ENCODE measurements at regions not wholly inside any gene's neighbourhood (a gene's known extent, or its start where the extent isn't known, plus 50 kb on each side); places are given as distances from the start of the nearest gene placed in this dataset.
"Not testable (repeated sequence)": the region's sequence is repeated elsewhere in the genome, so short reads cannot be mapped to it uniquely, and the experiment has no call there.

DNA sequence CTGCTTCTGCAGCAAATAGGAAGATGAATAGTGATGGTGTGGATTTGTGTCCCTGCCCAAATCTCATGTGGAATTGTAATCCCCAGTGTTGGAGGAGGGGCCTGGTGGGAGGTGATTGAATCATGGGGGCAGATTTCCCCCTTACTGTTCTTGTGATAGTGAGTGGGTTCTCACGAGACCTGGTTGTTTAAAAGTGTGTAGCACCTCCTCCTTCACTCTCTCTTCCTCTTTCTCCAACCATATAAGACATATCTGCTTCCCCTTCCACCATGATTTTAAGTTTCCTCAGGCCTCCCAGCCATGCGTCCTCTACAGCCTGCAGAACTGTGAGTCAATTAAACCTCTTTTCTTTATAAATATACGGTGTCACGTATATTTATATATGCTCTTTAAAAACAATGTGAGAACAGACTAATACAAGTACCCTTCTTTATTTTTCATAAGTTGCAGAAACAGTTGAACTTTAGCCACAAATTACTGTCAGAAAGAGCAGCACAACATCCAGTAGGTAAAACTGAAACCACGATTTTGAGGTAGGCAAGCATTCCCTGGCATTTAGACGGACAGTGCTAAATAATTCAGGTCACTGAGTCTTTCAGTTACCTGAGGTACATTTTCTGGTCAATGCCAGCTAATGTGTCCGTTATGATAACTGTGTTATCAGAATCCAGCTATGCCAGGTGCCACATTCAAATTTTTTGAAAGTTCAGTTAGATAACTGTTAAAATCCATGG, 79.3 kb upstream of the SPEF2 start:
- no peak overlapping the region for H3K9ac ChIP-seq (ENCODE audit: low read length in 3 of 3)
- intact Hi-C loops (cut with DNase I) = no loop called here
- no peak overlapping the region for H3K27ac ChIP-seq (ENCODE audit: low read depth in 2 of 2, low read length in 2 of 2)
- H3K27me3 ChIP-seq (ENCODE audit: control insufficient read depth, insufficient read depth, low read length) = no peaks in the 10 kb centered on the region
- no peaks in the 10 kb centered on the region for H3K9me3 ChIP-seq (ENCODE audit: control insufficient read depth in 2 of 3, insufficient read depth in 1 of 3, low read length in 3 of 3)
- no peaks in the 10 kb centered on the region for H3K4me1 ChIP-seq (ENCODE audit: control insufficient read depth in 2 of 3, insufficient read depth in 2 of 3, low read depth in 1 of 3, low read length in 3 of 3)
- FAIRE-seq (no peak), DNase-seq (no peak)
- no peaks in the 10 kb centered on the region for H3K36me3 ChIP-seq (ENCODE audit: control insufficient read depth in 2 of 3, insufficient read depth in 3 of 3, low read length in 3 of 3)
- H3K4me3 ChIP-seq (ENCODE audit: low read length in 3 of 3) = peak overlapping the region in 2 of 3 donors; percentile 23 to 43
- TF ChIP-seq, protein P1, sequence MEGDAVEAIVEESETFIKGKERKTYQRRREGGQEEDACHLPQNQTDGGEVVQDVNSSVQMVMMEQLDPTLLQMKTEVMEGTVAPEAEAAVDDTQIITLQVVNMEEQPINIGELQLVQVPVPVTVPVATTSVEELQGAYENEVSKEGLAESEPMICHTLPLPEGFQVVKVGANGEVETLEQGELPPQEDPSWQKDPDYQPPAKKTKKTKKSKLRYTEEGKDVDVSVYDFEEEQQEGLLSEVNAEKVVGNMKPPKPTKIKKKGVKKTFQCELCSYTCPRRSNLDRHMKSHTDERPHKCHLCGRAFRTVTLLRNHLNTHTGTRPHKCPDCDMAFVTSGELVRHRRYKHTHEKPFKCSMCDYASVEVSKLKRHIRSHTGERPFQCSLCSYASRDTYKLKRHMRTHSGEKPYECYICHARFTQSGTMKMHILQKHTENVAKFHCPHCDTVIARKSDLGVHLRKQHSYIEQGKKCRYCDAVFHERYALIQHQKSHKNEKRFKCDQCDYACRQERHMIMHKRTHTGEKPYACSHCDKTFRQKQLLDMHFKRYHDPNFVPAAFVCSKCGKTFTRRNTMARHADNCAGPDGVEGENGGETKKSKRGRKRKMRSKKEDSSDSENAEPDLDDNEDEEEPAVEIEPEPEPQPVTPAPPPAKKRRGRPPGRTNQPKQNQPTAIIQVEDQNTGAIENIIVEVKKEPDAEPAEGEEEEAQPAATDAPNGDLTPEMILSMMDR (IDR thresholded peaks at IDR 0.05; ENCODE audit: borderline replicate concordance, extremely low read depth, insufficient read depth) = no peak

DNA sequence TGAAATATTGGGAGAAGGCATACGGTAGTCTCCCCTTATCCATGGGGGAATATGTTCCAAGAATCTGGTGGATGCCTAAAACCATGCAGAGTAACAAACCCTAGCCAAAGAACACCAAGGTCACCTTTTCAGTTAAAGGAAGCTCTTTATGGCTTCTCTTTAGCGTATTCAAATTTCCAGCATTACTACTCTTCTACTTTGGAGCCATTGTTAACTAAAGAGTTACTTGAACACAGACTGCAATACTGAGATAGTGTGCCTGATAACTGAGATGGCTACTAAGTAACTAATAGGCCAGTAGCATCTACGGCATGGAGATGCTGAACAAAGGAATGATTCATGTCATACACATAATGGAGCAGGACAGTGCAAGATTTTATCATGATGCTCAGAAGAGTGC, 84.5 kb upstream of the SPEF2 start:
- no peak overlapping the region for H3K4me3 ChIP-seq (ENCODE audit: low read length in 3 of 3)
- TF ChIP-seq, protein P1 (IDR thresholded peaks at IDR 0.05; ENCODE audit: borderline replicate concordance, extremely low read depth, insufficient read depth) = no peak
- no peaks in the 10 kb centered on the region for H3K9me3 ChIP-seq (ENCODE audit: control insufficient read depth in 2 of 3, insufficient read depth in 1 of 3, low read length in 3 of 3)
- no peaks in the 10 kb centered on the region for H3K36me3 ChIP-seq (ENCODE audit: control insufficient read depth in 2 of 3, insufficient read depth in 3 of 3, low read length in 3 of 3)
- no peak overlapping the region for H3K9ac ChIP-seq (ENCODE audit: low read length in 3 of 3)
- FAIRE-seq (no peak), DNase-seq (no peak)
- no peaks in the 10 kb centered on the region for H3K27me3 ChIP-seq (ENCODE audit: control insufficient read depth, insufficient read depth, low read length)
- no peaks in the 10 kb centered on the region for H3K4me1 ChIP-seq (ENCODE audit: control insufficient read depth in 2 of 3, insufficient read depth in 2 of 3, low read depth in 1 of 3, low read length in 3 of 3)
- intact Hi-C loops (cut with DNase I) = no loop called here
- H3K27ac ChIP-seq (ENCODE audit: low read depth in 2 of 2, low read length in 2 of 2) = no peak overlapping the region

DNA sequence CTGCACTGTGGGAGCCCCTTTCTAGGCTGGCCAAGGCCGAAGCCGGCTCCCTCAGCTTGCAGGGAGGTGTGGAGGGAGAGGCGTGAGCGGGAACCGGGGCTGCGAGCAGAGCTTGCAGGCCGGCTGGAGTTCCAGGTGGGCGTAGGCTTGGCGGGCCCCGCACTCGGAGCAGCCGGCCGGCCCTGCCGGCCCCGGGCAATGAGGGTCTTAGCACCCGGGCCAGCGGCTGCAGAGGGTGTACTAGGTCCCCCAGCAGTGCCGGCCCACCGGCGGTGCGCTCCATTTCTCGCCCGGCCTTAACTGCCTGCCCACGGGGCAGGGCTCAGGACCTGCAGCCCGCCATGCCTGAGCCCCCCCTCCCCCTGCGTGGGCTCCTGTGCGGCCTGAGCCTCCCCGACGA, 86.1 kb upstream of the SPEF2 start:
- H3K9me3 ChIP-seq (ENCODE audit: control insufficient read depth in 2 of 3, insufficient read depth in 1 of 3, low read length in 3 of 3); H3K27ac ChIP-seq (ENCODE audit: low read depth in 2 of 2, low read length in 2 of 2); H3K27me3 ChIP-seq (ENCODE audit: control insufficient read depth, insufficient read depth, low read length); H3K9ac ChIP-seq (ENCODE audit: low read length in 3 of 3); H3K36me3 ChIP-seq (ENCODE audit: control insufficient read depth in 2 of 3, insufficient read depth in 3 of 3, low read length in 3 of 3); H3K4me1 ChIP-seq (ENCODE audit: control insufficient read depth in 2 of 3, insufficient read depth in 2 of 3, low read depth in 1 of 3, low read length in 3 of 3); intact Hi-C loops (cut with DNase I); FAIRE-seq; H3K4me3 ChIP-seq (ENCODE audit: low read length in 3 of 3): not testable (repeated sequence)
- DNase-seq = peak in 1 of 5 donors; percentile 70

DNA sequence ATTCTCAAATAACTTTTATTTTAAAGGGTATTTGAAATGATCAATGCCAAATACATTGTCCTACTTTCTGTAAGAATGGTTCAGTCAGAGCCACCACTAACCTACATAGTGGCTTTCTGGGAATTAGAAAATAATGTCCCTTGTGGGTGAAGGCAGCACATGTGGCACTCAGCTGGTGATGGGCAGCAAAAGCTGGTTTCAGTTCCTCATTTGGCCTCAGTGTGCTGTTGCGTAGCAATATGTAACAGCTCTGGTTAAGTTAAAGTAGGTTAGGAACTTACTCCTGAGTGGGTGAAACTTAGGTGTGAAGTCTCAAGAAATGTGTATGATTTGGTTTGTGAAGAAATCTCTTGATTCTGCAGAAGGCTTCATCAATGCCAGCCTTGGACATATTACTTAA, 99.6 kb upstream of the SPEF2 start:
- Histone ChIP-seq H3K27ac (ENCODE audit: low read depth in 2 of 2, low read length in 2 of 2) (no peak overlapping the region), H3K4me3 (ENCODE audit: low read length in 3 of 3) (no peak overlapping the region), H3K9me3 (ENCODE audit: control insufficient read depth in 2 of 3, insufficient read depth in 1 of 3, low read length in 3 of 3) (peaks cover 0 to 2% (median 0%) of the 10 kb centered on the region in 3 donors), H3K27me3 (ENCODE audit: control insufficient read depth, insufficient read depth, low read length) (no peaks in the 10 kb centered on the region), H3K9ac (ENCODE audit: low read length in 3 of 3) (no peak overlapping the region), H3K4me1 (ENCODE audit: control insufficient read depth in 2 of 3, insufficient read depth in 2 of 3, low read depth in 1 of 3, low read length in 3 of 3) (no peaks in the 10 kb centered on the region), H3K36me3 (ENCODE audit: control insufficient read depth in 2 of 3, insufficient read depth in 3 of 3, low read length in 3 of 3) (no peaks in the 10 kb centered on the region)
- DNase-seq (peak in 1 of 5 donors; percentile 6), FAIRE-seq (no peak)
- intact Hi-C loops (cut with DNase I) = no loop called here
- TF ChIP-seq, protein P1 (IDR thresholded peaks at IDR 0.05; ENCODE audit: borderline replicate concordance, extremely low read depth, insufficient read depth) = no peak
